OCI-M1 (cell line): ENCODE measurements at regions not wholly inside any gene's neighbourhood (a gene's known extent, or its start where the extent isn't known, plus 50 kb on each side); places are given as distances from the start of the nearest gene placed in this dataset.

Source experiments
- DNase-seq: peaks from one replicate; lab custom pipeline; 2025; lab: John Stamatoyannopoulos, UW

GRCh38 chr2:161017780-161018470 is 142.3 kb upstream of the TANK start:
- DNase-seq = no peak

- DNase-seq = no peak
Observed at GRCh38 chr2:161019311-161019710, 140.9 kb upstream of the TANK start.

GRCh38 chr2:161020437-161020836 is 139.8 kb upstream of the TANK start:
- no peak for DNase-seq

- DNase-seq = no peak
Observed at GRCh38 chr2:161028581-161028980, 131.6 kb upstream of the TANK start.

- no peak for DNase-seq
Observed at GRCh38 chr2:161029321-161029720, 130.9 kb upstream of the TANK start.

- DNase-seq = no peak
Observed at GRCh38 chr2:161030260-161031063, 129.8 kb upstream of the TANK start.

- no peak for DNase-seq
Observed at GRCh38 chr2:161031511-161031910, 128.7 kb upstream of the TANK start.

GRCh38 chr2:161032635-161033034 is 127.6 kb upstream of the TANK start:
- DNase-seq = no peak

GRCh38 chr2:161033059-161033660 is 127.1 kb upstream of the TANK start:
- no peak for DNase-seq

- DNase-seq = no peak
Observed at GRCh38 chr2:161036926-161037325, 123.3 kb upstream of the TANK start.

GRCh38 chr2:161039071-161039470 is 121.2 kb upstream of the TANK start:
- DNase-seq = no peak

GRCh38 chr2:161041356-161041755 is 118.9 kb upstream of the TANK start:
- no peak for DNase-seq

GRCh38 chr2:161042990-161043625 is 117.1 kb upstream of the TANK start:
- no peak for DNase-seq

GRCh38 chr2:161044095-161044865 is 115.9 kb upstream of the TANK start:
- DNase-seq = no peak

GRCh38 chr2:161044921-161045320 is 115.3 kb upstream of the TANK start:
- no peak for DNase-seq

GRCh38 chr2:161045726-161046125 is 114.5 kb upstream of the TANK start:
- no peak for DNase-seq

- DNase-seq = no peak
Observed at GRCh38 chr2:161046876-161047275, 113.4 kb upstream of the TANK start.

GRCh38 chr2:161048317-161048716 is 111.9 kb upstream of the TANK start:
- no peak for DNase-seq

GRCh38 chr2:161049559-161049958 is 110.7 kb upstream of the TANK start:
- DNase-seq = no peak

- DNase-seq = no peak
Observed at GRCh38 chr2:161052214-161052613, 108.0 kb upstream of the TANK start.

GRCh38 chr2:161055289-161055688 is 104.9 kb upstream of the TANK start:
- DNase-seq = no peak

- no peak for DNase-seq
Observed at GRCh38 chr2:161059388-161059787, 100.8 kb upstream of the TANK start.
